NT2/D1 (cell line): ENCODE measurements at regions not wholly inside any gene's neighbourhood (a gene's known extent, or its start where the extent isn't known, plus 50 kb on each side); places are given as distances from the start of the nearest gene placed in this dataset.

Source experiments
- SUZ12 ChIP-seq: IDR thresholded peaks from 2 replicates; pipeline ENCODE4 v1.6.1; 2011; ENCODE audit not compliant: insufficient read length, insufficient read depth; ENCODE audit errors: extremely low read depth
- YY1 ChIP-seq: IDR thresholded peaks from 2 replicates; pipeline ENCODE4 v1.6.1; 2011; ENCODE audit not compliant: insufficient read length, insufficient read depth

- no peak for TF ChIP-seq YY1
- no peak for TF ChIP-seq SUZ12
Observed at GRCh38 chr6:119649531-119649930, 300.0 kb upstream of the MAN1A1 start.
